ENCODE measurements at regions not wholly inside any gene's neighbourhood (a gene's known extent, or its start where the extent isn't known, plus 50 kb on each side); places are given as distances from the start of the nearest gene placed in this dataset.

DNA sequence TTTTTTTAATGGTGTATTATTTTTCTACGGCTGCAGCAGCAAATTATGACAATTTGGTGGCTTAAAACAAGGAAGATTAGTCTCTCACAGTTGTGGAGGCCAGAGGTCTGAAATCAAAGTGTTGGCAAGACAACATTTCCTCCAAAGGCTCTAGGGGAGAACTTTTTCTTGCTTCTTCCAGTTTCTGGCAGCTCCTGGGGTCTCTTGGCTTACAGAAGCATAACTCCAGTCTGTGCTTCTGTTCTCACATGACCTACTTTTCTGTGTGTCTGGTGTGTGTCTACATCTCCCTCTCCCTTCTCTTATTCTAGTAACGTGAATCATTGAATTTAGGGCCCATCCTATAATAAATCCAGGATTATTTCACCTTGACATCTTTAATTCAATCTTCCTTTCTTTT lies 551.9 kb upstream of the LUZP2 start:
- Histone ChIP-seq H3K36me3 (ENCODE audit: insufficient read depth, low read length) (no peaks in the 10 kb centered on the region), H3K4me1 (ENCODE audit: insufficient read depth, low read length) (no peaks in the 10 kb centered on the region), H3K27ac (ENCODE audit: low read depth in 1 of 2, low read length in 2 of 2) (no peak overlapping the region), H3K27me3 (ENCODE audit: control insufficient read depth in 1 of 2, insufficient read depth in 2 of 2, low read length in 2 of 2) (no peaks in the 10 kb centered on the region), H3K4me3 (ENCODE audit: low read length) (no peak overlapping the region), H3K9me3 (ENCODE audit: control insufficient read depth in 1 of 2, insufficient read depth in 1 of 2, low read length in 2 of 2) (peaks cover 0 to 19% of the 10 kb centered on the region in 2 experiments)
- CTCF ChIA-PET: no interaction called here
- Mint-ChIP-seq H3K4me1 (ENCODE audit: low read depth) (no peaks in the 10 kb centered on the region), H3K9me3 (no peaks in the 10 kb centered on the region), H3K27me3 (no peaks in the 10 kb centered on the region), H3K36me3 (ENCODE audit: low read depth) (no peaks in the 10 kb centered on the region), H3K27ac (no peak overlapping the region), H3K4me3 (no peak overlapping the region)
- ATAC-seq (ENCODE audit: poor library complexity) (no peak), DNase-seq (no peak)
- POLR2A ChIA-PET: no interaction called here
- intact Hi-C loops (cut with DNase I, micrococcal nuclease): no loop called here
- TF ChIP-seq, protein P1, sequence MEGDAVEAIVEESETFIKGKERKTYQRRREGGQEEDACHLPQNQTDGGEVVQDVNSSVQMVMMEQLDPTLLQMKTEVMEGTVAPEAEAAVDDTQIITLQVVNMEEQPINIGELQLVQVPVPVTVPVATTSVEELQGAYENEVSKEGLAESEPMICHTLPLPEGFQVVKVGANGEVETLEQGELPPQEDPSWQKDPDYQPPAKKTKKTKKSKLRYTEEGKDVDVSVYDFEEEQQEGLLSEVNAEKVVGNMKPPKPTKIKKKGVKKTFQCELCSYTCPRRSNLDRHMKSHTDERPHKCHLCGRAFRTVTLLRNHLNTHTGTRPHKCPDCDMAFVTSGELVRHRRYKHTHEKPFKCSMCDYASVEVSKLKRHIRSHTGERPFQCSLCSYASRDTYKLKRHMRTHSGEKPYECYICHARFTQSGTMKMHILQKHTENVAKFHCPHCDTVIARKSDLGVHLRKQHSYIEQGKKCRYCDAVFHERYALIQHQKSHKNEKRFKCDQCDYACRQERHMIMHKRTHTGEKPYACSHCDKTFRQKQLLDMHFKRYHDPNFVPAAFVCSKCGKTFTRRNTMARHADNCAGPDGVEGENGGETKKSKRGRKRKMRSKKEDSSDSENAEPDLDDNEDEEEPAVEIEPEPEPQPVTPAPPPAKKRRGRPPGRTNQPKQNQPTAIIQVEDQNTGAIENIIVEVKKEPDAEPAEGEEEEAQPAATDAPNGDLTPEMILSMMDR (IDR thresholded peaks at IDR 0.05): no peak

DNA sequence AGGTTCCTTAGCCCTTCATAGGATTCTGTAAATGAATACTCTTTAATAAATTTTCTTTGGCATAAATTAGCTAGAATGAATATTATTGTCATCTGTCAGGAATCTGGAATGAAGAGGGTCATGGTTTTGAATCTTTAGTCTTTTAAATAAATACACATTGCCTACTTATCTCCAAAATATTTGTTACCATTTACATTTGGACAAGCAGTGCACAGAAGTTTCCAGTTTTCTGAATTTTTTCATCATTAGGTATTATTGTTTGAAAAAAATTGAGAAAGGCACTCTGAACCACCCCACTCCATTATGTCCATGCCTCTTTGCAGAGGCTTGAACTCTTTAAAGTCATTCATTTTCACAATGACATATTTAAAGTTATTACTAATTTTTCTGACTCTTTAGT lies 549.0 kb upstream of the LUZP2 start:
- ChIA-PET CTCF (no interaction called here), POLR2A (no interaction called here)
- ATAC-seq (ENCODE audit: poor library complexity) (no peak), DNase-seq (no peak)
- TF ChIP-seq, protein P1 (IDR thresholded peaks at IDR 0.05): no peak
- Histone ChIP-seq H3K4me1 (ENCODE audit: insufficient read depth, low read length) (no peaks in the 10 kb centered on the region), H3K27ac (ENCODE audit: low read depth in 1 of 2, low read length in 2 of 2) (no peak overlapping the region), H3K4me3 (ENCODE audit: low read length) (no peak overlapping the region), H3K27me3 (ENCODE audit: control insufficient read depth in 1 of 2, insufficient read depth in 2 of 2, low read length in 2 of 2) (no peaks in the 10 kb centered on the region), H3K9me3 (ENCODE audit: control insufficient read depth in 1 of 2, insufficient read depth in 1 of 2, low read length in 2 of 2) (peaks cover 0 to under 1% of the 10 kb centered on the region in 2 experiments), H3K36me3 (ENCODE audit: insufficient read depth, low read length) (no peaks in the 10 kb centered on the region)
- H3K27ac Mint-ChIP-seq: no peak overlapping the region
- intact Hi-C loops (cut with DNase I, micrococcal nuclease): no loop called here
- H3K27me3 Mint-ChIP-seq: no peaks in the 10 kb centered on the region
- no peak overlapping the region for H3K4me3 Mint-ChIP-seq
- no peaks in the 10 kb centered on the region for H3K4me1 Mint-ChIP-seq (ENCODE audit: low read depth)
- no peaks in the 10 kb centered on the region for H3K36me3 Mint-ChIP-seq (ENCODE audit: low read depth)
- peaks cover 7% of the 10 kb centered on the region for H3K9me3 Mint-ChIP-seq

DNA sequence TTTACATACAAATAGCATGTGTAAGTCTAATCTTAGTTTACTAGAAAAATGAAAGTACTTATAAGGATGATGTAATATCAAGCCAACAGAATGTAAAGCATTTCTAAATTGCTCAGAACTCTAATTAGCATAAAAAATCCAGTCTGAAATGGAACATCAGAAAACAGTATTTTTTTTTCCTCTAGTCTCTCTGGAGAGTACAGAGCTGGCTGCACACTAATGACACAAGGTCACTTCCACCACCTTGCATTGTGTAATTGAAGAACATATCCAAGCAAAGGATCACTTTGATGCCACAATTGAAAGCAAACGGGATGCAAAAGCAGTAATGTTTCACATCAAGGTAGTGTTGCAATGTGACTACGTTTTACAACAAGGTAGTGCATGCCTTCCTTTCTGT lies 548.0 kb upstream of the LUZP2 start:
- H3K9me3 Mint-ChIP-seq: peaks cover 7% of the 10 kb centered on the region
- no peaks in the 10 kb centered on the region for H3K9me3 ChIP-seq (ENCODE audit: control insufficient read depth in 1 of 2, insufficient read depth in 1 of 2, low read length in 2 of 2)
- H3K4me1 ChIP-seq (ENCODE audit: insufficient read depth, low read length): no peaks in the 10 kb centered on the region
- no peak overlapping the region for H3K4me3 ChIP-seq (ENCODE audit: low read length)
- H3K36me3 Mint-ChIP-seq (ENCODE audit: low read depth): no peaks in the 10 kb centered on the region
- intact Hi-C loops (cut with DNase I, micrococcal nuclease): no loop called here
- ATAC-seq (ENCODE audit: poor library complexity): no peak
- no peak overlapping the region for H3K27ac ChIP-seq (ENCODE audit: low read depth in 1 of 2, low read length in 2 of 2)
- no peaks in the 10 kb centered on the region for H3K27me3 Mint-ChIP-seq
- H3K4me1 Mint-ChIP-seq (ENCODE audit: low read depth): no peaks in the 10 kb centered on the region
- no peaks in the 10 kb centered on the region for H3K27me3 ChIP-seq (ENCODE audit: control insufficient read depth in 1 of 2, insufficient read depth in 2 of 2, low read length in 2 of 2)
- no peak overlapping the region for H3K4me3 Mint-ChIP-seq
- TF ChIP-seq, protein P1 (IDR thresholded peaks at IDR 0.05): no peak
- ChIA-PET POLR2A (no interaction called here), CTCF (interaction anchor here (1.3 kb wide), 1 partner anchor 12 kb away, joined by 3 read pairs; no protein-coding TSS in a partner anchor)
- no peak for DNase-seq
- no peaks in the 10 kb centered on the region for H3K36me3 ChIP-seq (ENCODE audit: insufficient read depth, low read length)
- no peak overlapping the region for H3K27ac Mint-ChIP-seq
